ENCODE measurements at regions not wholly inside any gene's neighbourhood (a gene's known extent, or its start where the extent isn't known, plus 50 kb on each side); places are given as distances from the start of the nearest gene placed in this dataset.

GRCh38 chr5:144083185-144083584 is 87.3 kb downstream of the YIPF5 start:
- DNase-seq, result no peak

GRCh38 chr5:144084971-144085370 is 85.5 kb downstream of the YIPF5 start:
- DNase-seq, result no peak

GRCh38 chr5:144085381-144085780 is 85.1 kb downstream of the YIPF5 start:
- DNase-seq, result no peak

- no peak for DNase-seq
Measured at GRCh38 chr5:144086295-144086694, 84.2 kb downstream of the YIPF5 start.

- no peak for DNase-seq
Measured at GRCh38 chr5:144087576-144087975, 82.9 kb downstream of the YIPF5 start.

- no peak for DNase-seq
Measured at GRCh38 chr5:144088206-144089064, 82.0 kb downstream of the YIPF5 start.

- DNase-seq, result no peak
Measured at GRCh38 chr5:144089401-144090021, 80.9 kb downstream of the YIPF5 start.

- no peak for DNase-seq
Measured at GRCh38 chr5:144092508-144092907, 78.0 kb downstream of the YIPF5 start.

- DNase-seq, result no peak
Measured at GRCh38 chr5:144093400-144093799, 77.1 kb downstream of the YIPF5 start.

- DNase-seq, result no peak
Measured at GRCh38 chr5:144093868-144094267, 76.6 kb downstream of the YIPF5 start.

- DNase-seq, result no peak
Measured at GRCh38 chr5:144100702-144101101, 69.8 kb downstream of the YIPF5 start.

GRCh38 chr5:144101616-144102015 is 68.8 kb downstream of the YIPF5 start:
- no peak for DNase-seq

- no peak for DNase-seq
Measured at GRCh38 chr5:144102361-144102760, 68.1 kb downstream of the YIPF5 start.

- DNase-seq, result no peak
Measured at GRCh38 chr5:144102979-144103378, 67.5 kb downstream of the YIPF5 start.

- no peak for DNase-seq
Measured at GRCh38 chr5:144103611-144104485, 66.6 kb downstream of the YIPF5 start.

- no peak for DNase-seq
Measured at GRCh38 chr5:144105371-144105770, 65.1 kb downstream of the YIPF5 start.

GRCh38 chr5:144108131-144108530 is 62.3 kb downstream of the YIPF5 start:
- no peak for DNase-seq
